ENCODE measurements at regions not wholly inside any gene's neighbourhood (a gene's known extent, or its start where the extent isn't known, plus 50 kb on each side); places are given as distances from the start of the nearest gene placed in this dataset.

GRCh38 chr14:85426068-85426935 lies 103.6 kb upstream of the FLRT2 start:
- Mint-ChIP-seq H3K9me3 (peaks cover 18% of the 10 kb centered on the region), H3K27me3 (ENCODE audit: low read depth) (no peaks in the 10 kb centered on the region), H3K36me3 (peaks cover 8% of the 10 kb centered on the region), H3K4me3 (no peak overlapping the region), H3K27ac (no peak overlapping the region), H3K4me1 (no peaks in the 10 kb centered on the region)
- POLR2A ChIA-PET: no interaction called here
- DNase-seq (ENCODE audit: low spot score) (no peak), ATAC-seq (no peak)
- CTCF ChIA-PET: interaction anchor here (1.1 to 1.2 kb wide), 2 partner anchors 12 to 14 kb away, joined by 3 read pairs; no protein-coding TSS in a partner anchor
- no peak for TF ChIP-seq ETV6 (CRISPR knock-in tag; IDR thresholded peaks at IDR 0.05)
- no peak for TF ChIP-seq NFE2L1 (CRISPR knock-in tag; IDR thresholded peaks at IDR 0.05)
- TF ChIP-seq MYBL2 (CRISPR knock-in tag; IDR thresholded peaks at IDR 0.05): no peak
- no peak for TF ChIP-seq NFYB (CRISPR knock-in tag; conservative IDR thresholded peaks at IDR 0.05; ENCODE audit: low read depth)
- TF ChIP-seq EMX1 (CRISPR knock-in tag; IDR thresholded peaks at IDR 0.05): no peak
- TF ChIP-seq ZMAT4 (CRISPR knock-in tag; IDR thresholded peaks at IDR 0.05): no peak
- TF ChIP-seq ELF4 (CRISPR knock-in tag; IDR thresholded peaks at IDR 0.05; ENCODE audit: low read depth): no peak
- TF ChIP-seq E2F4 (CRISPR knock-in tag; IDR thresholded peaks at IDR 0.05; ENCODE audit: borderline replicate concordance, low read depth): no peak
- TF ChIP-seq NFATC4 (CRISPR knock-in tag; IDR thresholded peaks at IDR 0.05): no peak
- no peak for TF ChIP-seq AFF4 (CRISPR knock-in tag; IDR thresholded peaks at IDR 0.05; ENCODE audit: borderline replicate concordance)
- TF ChIP-seq ZNF232 (CRISPR knock-in tag; IDR thresholded peaks at IDR 0.05): no peak
- TF ChIP-seq MLX (CRISPR knock-in tag; IDR thresholded peaks at IDR 0.05): no peak
- no peak for TF ChIP-seq OVOL2 (CRISPR knock-in tag; IDR thresholded peaks at IDR 0.05; ENCODE audit: borderline replicate concordance)
- no peak for TF ChIP-seq HMGA2 (CRISPR knock-in tag; IDR thresholded peaks at IDR 0.05)
- no peak for TF ChIP-seq ZNF317 (CRISPR knock-in tag; IDR thresholded peaks at IDR 0.05; ENCODE audit: borderline replicate concordance, low read depth)
- TF ChIP-seq ZNF416 (CRISPR knock-in tag; IDR thresholded peaks at IDR 0.05): no peak
- no peak for TF ChIP-seq ARID4B (CRISPR knock-in tag; IDR thresholded peaks at IDR 0.05; ENCODE audit: borderline replicate concordance)
- TF ChIP-seq JAZF1 (CRISPR knock-in tag; IDR thresholded peaks at IDR 0.05): no peak

All from WTC11 (cell line).